LNCAP (cell line): ENCODE measurements at regions not wholly inside any gene's neighbourhood (a gene's known extent, or its start where the extent isn't known, plus 50 kb on each side); places are given as distances from the start of the nearest gene placed in this dataset.

Experiments used
- CTCF ChIP-seq: fragments of 450-650 bp; IDR thresholded peaks from 2 replicates; pipeline ENCODE4 v1.5.1; 2017; ENCODE audit warnings: mild to moderate bottlenecking

GRCh38 chr13:76762721-76763120, 123.5 kb downstream of the KCTD12 start:
- TF ChIP-seq CTCF, result no peak

GRCh38 chr13:76759877-76760276, 126.3 kb downstream of the KCTD12 start:
- TF ChIP-seq CTCF, result no peak

GRCh38 chr13:76758738-76759137, 127.5 kb downstream of the KCTD12 start:
- TF ChIP-seq CTCF, result no peak

- no peak for TF ChIP-seq CTCF
Measured at GRCh38 chr13:76758257-76758656, 127.9 kb downstream of the KCTD12 start.

- TF ChIP-seq CTCF, result no peak
Measured at GRCh38 chr13:76756451-76756850, 129.8 kb downstream of the KCTD12 start.

- TF ChIP-seq CTCF, result no peak
Measured at GRCh38 chr13:76754414-76754813, 131.8 kb downstream of the KCTD12 start.

- TF ChIP-seq CTCF, result no peak
Measured at GRCh38 chr13:76751278-76751677, 134.9 kb downstream of the KCTD12 start.

GRCh38 chr13:76750126-76750525, 136.1 kb downstream of the KCTD12 start:
- no peak for TF ChIP-seq CTCF
